Type B pancreatic cell (in vitro differentiated cells): ENCODE measurements at regions not wholly inside any gene's neighbourhood (a gene's known extent, or its start where the extent isn't known, plus 50 kb on each side); places are given as distances from the start of the nearest gene placed in this dataset.

Experiments
- DNase-seq: peaks from one replicate; pipeline ENCODE4 v3.0.0; 2021; ENCODE audit warnings: mixed read lengths; ENCODE audit not compliant: unreplicated experiment; ENCODE audit errors: extremely low spot score
- H3K27ac Mint-ChIP-seq: 2 replicates; pipeline ENCODE4 v1.8.0; 2021; ENCODE audit warnings: mild to moderate bottlenecking, mixed read lengths
- H3K27me3 Mint-ChIP-seq: 2 replicates; pipeline ENCODE4 v1.8.0; 2021; ENCODE audit warnings: mixed read lengths
- H3K36me3 Mint-ChIP-seq: 2 replicates; pipeline ENCODE4 v1.8.0; 2021; ENCODE audit warnings: mixed read lengths
- H3K4me1 Mint-ChIP-seq: one replicate; pipeline ENCODE4 v1.8.0; 2021; ENCODE audit warnings: mixed read lengths; ENCODE audit not compliant: unreplicated experiment
- H3K4me3 Mint-ChIP-seq: 2 replicates; pipeline ENCODE4 v1.8.0; 2021; ENCODE audit warnings: mild to moderate bottlenecking, mixed read lengths
- H3K9me3 Mint-ChIP-seq: 2 replicates; pipeline ENCODE4 v1.8.0; 2021; ENCODE audit warnings: mixed read lengths
- CTCF ChIP-seq: fragments of 200-600 bp; sonication (generic); conservative IDR thresholded peaks from 2 replicates; pipeline ENCODE4 v1.5.0; 2021; ENCODE audit warnings: antibody characterized with exemption, mild to moderate bottlenecking

GRCh38 chr12:13563743-13564125, 367.2 kb downstream of the EMP1 start:
- H3K4me1 Mint-ChIP-seq: no peaks in the 10 kb centered on the region
- H3K36me3 Mint-ChIP-seq: peaks cover 11% of the 10 kb centered on the region
- H3K27ac Mint-ChIP-seq: no peak overlapping the region
- no peak for DNase-seq
- H3K27me3 Mint-ChIP-seq: peaks cover 47% of the 10 kb centered on the region
- TF ChIP-seq CTCF: no peak
- H3K9me3 Mint-ChIP-seq: no peaks in the 10 kb centered on the region
- no peak overlapping the region for H3K4me3 Mint-ChIP-seq

GRCh38 chr12:13562915-13563742, 366.6 kb downstream of the EMP1 start:
- Mint-ChIP-seq H3K27me3 (peaks cover 46% of the 10 kb centered on the region), H3K9me3 (no peaks in the 10 kb centered on the region), H3K27ac (no peak overlapping the region), H3K36me3 (peaks cover 11% of the 10 kb centered on the region), H3K4me1 (no peaks in the 10 kb centered on the region), H3K4me3 (no peak overlapping the region)
- TF ChIP-seq CTCF: no peak
- DNase-seq: no peak

GRCh38 chr12:13561923-13562322, 365.4 kb downstream of the EMP1 start:
- no peak for DNase-seq
- H3K27me3 Mint-ChIP-seq: peaks cover 36% of the 10 kb centered on the region
- TF ChIP-seq CTCF: no peak
- H3K9me3 Mint-ChIP-seq: no peaks in the 10 kb centered on the region
- no peak overlapping the region for H3K4me3 Mint-ChIP-seq
- H3K36me3 Mint-ChIP-seq: peaks cover 11% of the 10 kb centered on the region
- H3K4me1 Mint-ChIP-seq: no peaks in the 10 kb centered on the region
- no peak overlapping the region for H3K27ac Mint-ChIP-seq

GRCh38 chr12:13559318-13559978, 362.9 kb downstream of the EMP1 start:
- Mint-ChIP-seq H3K4me3 (no peak overlapping the region), H3K36me3 (peaks cover 10% of the 10 kb centered on the region), H3K4me1 (no peaks in the 10 kb centered on the region), H3K27ac (no peak overlapping the region), H3K9me3 (no peaks in the 10 kb centered on the region), H3K27me3 (peaks cover 22% of the 10 kb centered on the region)
- DNase-seq: no peak
- TF ChIP-seq CTCF: no peak

GRCh38 chr12:13552830-13553229, 356.3 kb downstream of the EMP1 start:
- DNase-seq: no peak
- TF ChIP-seq CTCF: no peak
- H3K4me3 Mint-ChIP-seq: no peak overlapping the region
- no peak overlapping the region for H3K27ac Mint-ChIP-seq
- H3K9me3 Mint-ChIP-seq: no peaks in the 10 kb centered on the region
- H3K4me1 Mint-ChIP-seq: no peaks in the 10 kb centered on the region
- H3K27me3 Mint-ChIP-seq: peaks cover 12% of the 10 kb centered on the region
- H3K36me3 Mint-ChIP-seq: no peaks in the 10 kb centered on the region
